IMR-90 (cell line): ENCODE measurements at regions not wholly inside any gene's neighbourhood (a gene's known extent, or its start where the extent isn't known, plus 50 kb on each side); places are given as distances from the start of the nearest gene placed in this dataset.

Source experiments
- ATAC-seq: fragments of 200-7000 bp; cut with Tn5 transposase; 2 replicates; pipeline ENCODE4 v1.9.1; 2020; ENCODE audit warnings: low read depth, mild to moderate bottlenecking, moderate library complexity
- BruUV-seq: library from RNA; stranded (reverse); fragments of 400-500 nt; replicated peaks from 2 replicates; lab custom pipeline; 2021; lab: Mats Ljungman, UMichigan
- CTCF ChIA-PET: fragments of 300-600 bp; formaldehyde crosslinking; extraction: SDS; loops from one replicate; lab custom pipeline; 2021; ENCODE audit warnings: antibody characterized with exemption; lab: Yijun Ruan, JAX
- POLR2A ChIA-PET: fragments of 300-600 bp; sonication (Branson Sonifier 250); formaldehyde crosslinking; loops from one replicate; lab custom pipeline; 2022; ENCODE audit warnings: antibody characterized with exemption; ENCODE audit not compliant: unreplicated experiment; lab: Charles Lee
- DNase-seq: peaks from one replicate; pipeline ENCODE4 v3.0.0; 2013
- H2AFZ ChIP-seq: replicated peaks from 2 replicates; pipeline ENCODE3; 2013; ENCODE audit warnings: low read length, mild to moderate bottlenecking; ENCODE audit not compliant: poor library complexity
- H2AK5ac ChIP-seq: 2 replicates; pipeline ENCODE4 v1.6.1; 2013; ENCODE audit warnings: low read depth, low read length, inconsistent platforms
- H2AK9ac ChIP-seq: replicated peaks from 2 replicates; pipeline ENCODE3; 2013; ENCODE audit warnings: mild to moderate bottlenecking, low read depth, low read length, moderate library complexity; ENCODE audit not compliant: poor library complexity
- H2BK120ac ChIP-seq: 2 replicates; pipeline ENCODE4 v1.6.1; 2013; ENCODE audit warnings: low read depth, low read length, inconsistent platforms
- H2BK15ac ChIP-seq: 3 replicates; pipeline ENCODE4 v1.6.1; 2013; ENCODE audit warnings: low read depth, low read length, inconsistent platforms
- H2BK20ac ChIP-seq: 2 replicates; pipeline ENCODE4 v1.6.1; 2013; ENCODE audit warnings: low read depth, mild to moderate bottlenecking, inconsistent platforms, low read length, moderate library complexity
- H2BK5ac ChIP-seq: 2 replicates; pipeline ENCODE4 v1.6.1; 2013; ENCODE audit warnings: mild to moderate bottlenecking, low read depth, low read length, inconsistent platforms; ENCODE audit not compliant: poor library complexity, severe bottlenecking
- H3K14ac ChIP-seq: replicated peaks from 2 replicates; pipeline ENCODE4 v1.6.1; 2013; ENCODE audit warnings: low read depth, low read length, inconsistent platforms
- H3K18ac ChIP-seq: 2 replicates; pipeline ENCODE4 v1.6.1; 2013; ENCODE audit warnings: low read depth, low read length, control low read depth
- H3K23ac ChIP-seq: 2 replicates; pipeline ENCODE4 v1.6.1; 2013; ENCODE audit warnings: low read depth, low read length, inconsistent platforms
- H3K27ac ChIP-seq: 2 replicates; pipeline ENCODE4 v1.5.1; 2013; ENCODE audit warnings: mild to moderate bottlenecking, control low read depth, low read length; ENCODE audit not compliant: insufficient read depth
- H3K27me3 ChIP-seq: 2 replicates; pipeline ENCODE4 v1.6.1; 2013; ENCODE audit warnings: low read length; ENCODE audit not compliant: control insufficient read depth, insufficient read depth
- H3K36me3 ChIP-seq: 2 replicates; pipeline ENCODE4 v1.6.1; 2013; ENCODE audit warnings: low read length, mixed read lengths; ENCODE audit not compliant: control insufficient read depth, insufficient read depth
- H3K4ac ChIP-seq: 2 replicates; pipeline ENCODE4 v1.6.1; 2013; ENCODE audit warnings: low read depth, low read length, inconsistent platforms
- H3K4me1 ChIP-seq: 2 replicates; pipeline ENCODE4 v1.6.1; 2013; ENCODE audit warnings: low read length, mixed read lengths; ENCODE audit not compliant: control insufficient read depth, insufficient read depth
- H3K4me2 ChIP-seq: 2 replicates; pipeline ENCODE4 v1.6.1; 2013; ENCODE audit warnings: low read depth, mild to moderate bottlenecking, control low read depth, low read length, moderate library complexity
- H3K4me3 ChIP-seq: 2 replicates; pipeline ENCODE4 v1.5.1; 2013; ENCODE audit warnings: low read depth, mild to moderate bottlenecking, control low read depth, low read length, moderate library complexity; ENCODE audit not compliant: insufficient read depth
- H3K56ac ChIP-seq: 2 replicates; pipeline ENCODE4 v1.6.1; 2013; ENCODE audit warnings: low read length, inconsistent platforms; ENCODE audit not compliant: insufficient read depth; ENCODE audit errors: extremely low read depth
- H3K79me1 ChIP-seq, 2 experiments: 2 replicates each; pipeline ENCODE4 v1.6.1; 2013; ENCODE audit warnings: low read length in 2 of 2, inconsistent platforms in 1 of 2, low read depth in 1 of 2
- H3K9ac ChIP-seq: 2 replicates; pipeline ENCODE4 v1.6.1; 2013; ENCODE audit warnings: low read depth, low read length, control low read depth
- H3K9me1 ChIP-seq: 2 replicates; pipeline ENCODE4 v1.6.1; 2013; ENCODE audit warnings: low read length, inconsistent platforms; ENCODE audit not compliant: insufficient read depth
- H3K9me3 ChIP-seq: 2 replicates; pipeline ENCODE4 v1.6.1; 2013; ENCODE audit warnings: low read length; ENCODE audit not compliant: control insufficient read depth, insufficient read depth
- H4K20me1 ChIP-seq: 2 replicates; pipeline ENCODE4 v1.6.1; 2013; ENCODE audit warnings: low read length, inconsistent platforms; ENCODE audit not compliant: insufficient read depth
- H4K5ac ChIP-seq: 2 replicates; pipeline ENCODE4 v1.6.1; 2013; ENCODE audit warnings: mild to moderate bottlenecking, low read depth, low read length, control low read depth
- H4K8ac ChIP-seq, 2 experiments: 2 replicates each; pipeline ENCODE4 v1.6.1; 2013; ENCODE audit warnings: low read depth in 2 of 2, low read length in 2 of 2, control low read depth in 1 of 2, inconsistent platforms in 1 of 2
- H4K91ac ChIP-seq: 2 replicates; pipeline ENCODE4 v1.6.1; 2013; ENCODE audit warnings: low read depth, low read length, inconsistent platforms; ENCODE audit not compliant: insufficient read depth
- BHLHE40 ChIP-seq: fragments of 150-350 bp; IDR thresholded peaks from 2 replicates; pipeline ENCODE4 v1.6.1; 2016; ENCODE audit warnings: mild to moderate bottlenecking, low read depth, low read length
- CEBPB ChIP-seq: IDR thresholded peaks from 2 replicates; pipeline ENCODE4 v1.6.1; 2012; ENCODE audit warnings: low read depth, low read length, improper control_type of control experiment
- CTCF ChIP-seq: conservative IDR thresholded peaks from 2 replicates; pipeline ENCODE4 v1.5.1; 2012; ENCODE audit warnings: mild to moderate bottlenecking, low read depth, low read length, improper control_type of control experiment
- MAFK ChIP-seq: IDR thresholded peaks from 2 replicates; pipeline ENCODE4 v1.6.1; 2012; ENCODE audit warnings: low read depth, low read length, improper control_type of control experiment
- MAZ ChIP-seq: IDR thresholded peaks from 2 replicates; pipeline ENCODE4 v1.6.1; 2012; ENCODE audit warnings: low read depth, mild to moderate bottlenecking, low read length, improper control_type of control experiment, moderate library complexity, borderline replicate concordance
- MXI1 ChIP-seq: IDR thresholded peaks from 2 replicates; pipeline ENCODE4 v1.6.1; 2012; ENCODE audit warnings: low read depth, mild to moderate bottlenecking, low read length, moderate library complexity, borderline replicate concordance
- NFE2L2 ChIP-seq: fragments of 150-350 bp; IDR thresholded peaks from 2 replicates; pipeline ENCODE4 v1.6.1; 2016; ENCODE audit warnings: low read depth, mild to moderate bottlenecking, low read length
- POLR2A ChIP-seq: IDR thresholded peaks from 2 replicates; pipeline ENCODE4 v1.6.1; 2012; ENCODE audit warnings: mild to moderate bottlenecking, low read depth, low read length
- RAD21 ChIP-seq: IDR thresholded peaks from 2 replicates; pipeline ENCODE4 v1.6.1; 2012; ENCODE audit warnings: low read length, improper control_type of control experiment
- RCOR1 ChIP-seq: IDR thresholded peaks from 2 replicates; pipeline ENCODE4 v1.6.1; 2012; ENCODE audit warnings: mild to moderate bottlenecking, low read length, improper control_type of control experiment; ENCODE audit not compliant: insufficient replicate concordance
- RFX5 ChIP-seq: IDR thresholded peaks from 2 replicates; pipeline ENCODE4 v1.8.0; 2012; ENCODE audit warnings: low read depth, mild to moderate bottlenecking, low read length, moderate library complexity
- WGBS, 2 experiments: methylation state at CpG; one replicate each; pipeline versions ENCODE4 v1.1.5 to v1.1.7; 2013; ENCODE audit warnings: missing lambda C conversion rate in 2 of 2; ENCODE audit not compliant: insufficient read length in 1 of 2; ENCODE audit errors: extremely low coverage in 2 of 2; 5-methylcytosine and 5-hydroxymethylcytosine counted together
- dilution Hi-C: fragments of 300-500 bp; cut with HindIII; formaldehyde crosslinking; loops from one replicate; pipeline ENCODE4 v1.14.3; 2018; ENCODE audit warnings: low sequenced_read_pairs; ENCODE audit not compliant: unreplicated experiment
- in situ Hi-C: fragments of 300-500 bp; cut with MboI; formaldehyde crosslinking; loops from 3 replicates; pipeline ENCODE4 v1.14.3; 2019; ENCODE audit warnings: low sequenced_read_pairs, inconsistent platforms, mixed read lengths
- intact Hi-C: fragments of 100-400 bp; cut with micrococcal nuclease; formaldehyde crosslinking; loops from 2 replicates; pipeline ENCODE4 v1.10.0; 2022

- in situ Hi-C loops, result no loop called here
- Histone ChIP-seq H3K9me3 (no peaks in the 10 kb centered on the region), H3K4me2 (no peak overlapping the region), H2AK5ac (no peak overlapping the region), H4K5ac (no peak overlapping the region), H4K91ac (no peak overlapping the region), H2AFZ (no peak overlapping the region), H4K20me1 (no peaks in the 10 kb centered on the region), H3K79me1 (no peaks in the 10 kb centered on the region), H3K36me3 (no peaks in the 10 kb centered on the region), H3K27me3 (no peaks in the 10 kb centered on the region), H3K4me3 (no peak overlapping the region), H3K56ac (no peak overlapping the region), H2BK5ac (no peak overlapping the region), H2AK9ac (no peak overlapping the region), H2BK15ac (no peak overlapping the region), H4K8ac (no peak overlapping the region), H3K4me1 (no peaks in the 10 kb centered on the region), H2BK120ac (no peak overlapping the region), H3K4ac (no peak overlapping the region), H3K23ac (no peak overlapping the region), H3K14ac (no peak overlapping the region), H3K9me1 (no peaks in the 10 kb centered on the region), H3K27ac (no peak overlapping the region), H3K18ac (no peak overlapping the region), H2BK20ac (no peak overlapping the region), H3K9ac (no peak overlapping the region)
- ChIA-PET CTCF (no interaction called here), POLR2A (no interaction called here)
- TF ChIP-seq MAFK, result no peak
- no peak for TF ChIP-seq NFE2L2
- no peak for TF ChIP-seq RAD21
- no peak for TF ChIP-seq MXI1
- no peak for TF ChIP-seq RFX5
- no peak for TF ChIP-seq BHLHE40
- no peak for TF ChIP-seq CTCF
- no peak for TF ChIP-seq POLR2A
- no peak for TF ChIP-seq MAZ
- no peak for TF ChIP-seq CEBPB
- no peak for TF ChIP-seq RCOR1
- WGBS, 2 experiments, result no CpG with 5 or more reads among the region's 1 CpG
- intact Hi-C loops, result no loop called here
- dilution Hi-C loops, result no loop called here
- DNase-seq, result no peak
- BruUV-seq, result no TSS peak
- no peak for ATAC-seq
Measured at GRCh38 chrX:140337263-140337662, 167.6 kb downstream of the SOX3 start.
